ENCODE measurements at regions not wholly inside any gene's neighbourhood (a gene's known extent, or its start where the extent isn't known, plus 50 kb on each side); places are given as distances from the start of the nearest gene placed in this dataset.
A peak's percentile ranks its signal among the peaks of the same experiment; 100 is the strongest.
"Not testable (repeated sequence)": the region's sequence is repeated elsewhere in the genome, so short reads cannot be mapped to it uniquely, and the experiment has no call there.

DNA sequence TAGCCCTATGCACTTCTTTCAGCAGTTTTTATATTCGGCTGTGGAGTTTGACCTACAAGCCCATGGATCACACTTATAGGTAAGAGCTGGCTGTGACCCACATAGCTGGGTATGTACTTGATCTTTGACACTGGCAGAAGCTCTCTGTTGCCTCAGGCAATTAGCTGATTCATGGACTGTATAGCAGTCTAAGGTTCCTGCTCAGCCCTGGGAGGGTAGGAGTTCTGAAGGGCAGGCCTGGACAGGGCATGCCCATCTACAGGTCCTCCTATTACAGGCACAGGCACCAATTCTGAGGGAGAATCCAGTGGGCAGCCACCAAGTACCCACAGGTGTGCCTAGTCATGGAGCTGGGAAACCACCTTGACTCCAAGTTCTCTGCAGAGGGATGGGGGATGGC, 301.8 kb upstream of the GALNT5 start:
- no peak for DNase-seq

DNA sequence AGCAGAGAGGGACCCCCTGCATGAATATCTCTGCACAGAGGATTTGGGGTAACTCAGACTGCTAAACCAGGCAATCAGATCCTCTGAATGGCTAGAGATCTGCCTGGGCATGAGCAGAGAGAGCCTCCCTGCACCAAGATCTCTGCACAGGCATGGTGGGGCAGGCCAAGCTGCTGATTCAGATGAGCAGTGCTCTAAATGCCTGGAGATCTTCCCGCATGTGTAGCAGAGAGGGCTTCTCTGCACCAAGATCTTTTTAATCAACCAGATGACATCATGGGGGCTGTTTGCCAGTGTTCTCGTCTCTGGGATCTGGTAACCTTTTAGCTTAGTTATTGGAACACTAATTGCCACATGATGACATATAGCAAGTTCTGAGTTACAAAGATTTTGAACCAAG, 301.3 kb upstream of the GALNT5 start:
- DNase-seq, result no peak

DNA sequence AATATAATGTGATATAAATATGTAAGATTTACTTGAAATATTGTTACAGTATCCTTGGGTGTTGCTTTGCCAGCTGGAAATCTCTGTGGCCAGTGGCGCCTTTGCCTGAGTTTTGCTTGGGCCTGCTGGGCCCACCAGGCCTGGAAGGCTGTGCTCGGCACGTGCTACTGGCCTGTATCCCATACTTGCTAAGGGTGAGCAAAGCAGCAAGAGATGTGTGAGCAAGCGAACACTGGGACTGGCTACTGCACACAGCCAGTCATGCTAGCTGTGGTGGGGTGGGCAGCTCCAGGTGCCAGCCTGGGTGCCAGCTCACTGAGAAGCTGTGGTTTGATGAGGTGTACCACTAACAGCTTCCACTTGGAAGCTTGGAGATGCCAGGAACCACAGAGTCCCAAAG, 299.1 kb upstream of the GALNT5 start:
- no peak for DNase-seq

DNA sequence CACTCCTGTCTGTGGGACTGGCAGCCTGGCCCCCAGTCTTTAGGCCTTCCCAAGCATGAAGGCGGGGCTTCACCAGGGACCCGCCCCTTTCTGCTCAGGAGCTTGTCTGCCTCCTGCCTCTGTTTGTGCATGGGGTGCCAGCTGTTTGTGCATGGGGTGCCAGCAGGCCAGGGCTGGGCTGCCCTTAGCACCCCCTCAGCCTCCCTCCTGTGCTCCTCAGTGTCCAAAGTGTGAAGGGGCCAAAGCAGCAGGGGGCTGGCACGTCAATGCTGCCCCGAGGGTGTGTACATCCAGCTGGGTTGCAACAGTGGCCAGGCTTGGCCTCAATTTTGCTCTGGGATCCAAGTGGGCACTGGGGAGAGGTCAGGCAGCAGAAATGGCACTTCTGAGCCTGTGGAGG, 298.0 kb upstream of the GALNT5 start:
- DNase-seq, result no peak

DNA sequence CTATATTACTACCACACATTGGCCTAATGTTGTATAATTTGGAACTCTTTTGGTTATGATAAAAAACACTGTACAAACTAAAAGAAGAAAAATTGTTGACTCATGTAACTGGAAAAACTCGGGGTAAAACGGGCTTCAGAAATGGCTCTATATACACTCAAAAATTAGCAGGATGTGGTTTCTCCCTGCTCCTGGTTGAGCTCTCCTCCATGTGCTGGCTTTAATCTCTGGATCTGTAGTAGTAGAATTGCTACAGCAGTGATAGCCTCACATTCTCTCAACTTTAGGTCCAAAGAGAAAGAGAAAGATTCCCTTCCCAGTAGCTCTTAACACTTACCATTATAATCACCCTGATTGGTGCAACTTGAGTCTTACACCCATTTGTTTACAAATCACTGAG, 274.9 kb upstream of the GALNT5 start:
- DNase-seq, result no peak

DNA sequence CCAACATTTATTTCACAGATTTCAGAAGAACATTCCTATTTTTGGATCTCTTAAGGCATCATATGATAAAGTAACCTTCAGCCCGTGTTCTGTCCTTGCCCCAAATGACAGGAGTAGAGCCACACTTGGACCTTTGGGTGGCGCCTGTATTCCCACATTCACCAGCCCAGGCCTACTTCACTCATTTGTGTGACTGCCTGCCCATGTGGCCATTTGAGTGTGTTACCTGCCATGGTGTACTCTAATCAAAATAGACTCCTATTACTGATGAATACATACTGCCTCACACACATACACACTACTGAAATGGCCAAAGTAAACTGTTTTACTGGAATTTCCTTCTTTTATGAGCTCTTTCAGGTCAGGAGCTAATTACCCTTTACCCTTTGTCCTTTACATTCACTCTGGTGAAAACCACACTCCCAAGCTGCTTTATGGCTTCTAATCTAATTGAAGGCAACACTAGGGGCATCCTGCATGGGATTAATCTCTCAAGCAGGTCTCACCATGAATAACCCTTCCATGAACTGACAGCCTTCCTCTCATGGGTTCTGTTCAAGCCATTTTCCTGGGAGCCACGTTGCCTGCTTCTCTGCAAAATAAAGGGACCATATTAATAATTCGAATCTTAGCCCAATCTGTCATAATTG, 271.0 kb upstream of the GALNT5 start:
- DNase-seq, result no peak

DNA sequence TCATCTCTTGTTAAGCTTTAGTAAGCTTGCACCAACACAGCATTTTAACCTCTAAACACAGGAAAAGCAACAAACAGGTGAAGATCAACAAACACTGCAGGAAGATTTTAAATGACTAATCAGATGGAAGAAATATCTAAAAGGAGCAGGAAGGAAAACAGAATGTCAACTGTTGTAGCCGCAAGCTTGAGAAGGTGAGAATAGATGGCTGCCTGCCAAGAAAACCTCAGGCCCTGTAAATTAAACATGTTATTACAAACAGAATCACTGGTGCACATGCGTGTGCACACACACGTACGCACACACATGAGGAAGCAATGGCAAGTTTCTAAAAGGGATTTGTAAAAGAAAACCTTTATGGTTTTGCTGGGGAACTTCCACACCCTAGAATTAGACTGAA, 257.8 kb upstream of the GALNT5 start:
- no peak for DNase-seq

DNA sequence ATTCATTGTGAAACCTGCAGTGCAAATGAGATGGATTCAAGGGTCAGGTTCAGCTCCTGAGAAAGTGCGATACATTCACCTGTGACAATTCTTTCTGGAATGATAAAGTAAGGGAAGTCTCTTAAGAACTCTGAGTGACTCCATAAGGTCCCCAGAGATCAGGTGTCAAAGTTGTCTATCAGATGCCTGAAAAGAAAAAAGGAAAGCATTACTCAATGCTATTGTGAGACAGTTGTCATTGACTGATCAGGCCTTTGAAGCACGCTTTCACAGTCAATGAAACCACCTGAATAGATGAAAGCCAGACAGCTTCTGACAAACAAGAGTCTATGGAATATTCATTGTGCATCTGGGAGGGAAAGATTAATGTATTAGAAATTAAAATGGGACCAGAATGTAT, 252.7 kb upstream of the GALNT5 start:
- DNase-seq, result no peak

DNA sequence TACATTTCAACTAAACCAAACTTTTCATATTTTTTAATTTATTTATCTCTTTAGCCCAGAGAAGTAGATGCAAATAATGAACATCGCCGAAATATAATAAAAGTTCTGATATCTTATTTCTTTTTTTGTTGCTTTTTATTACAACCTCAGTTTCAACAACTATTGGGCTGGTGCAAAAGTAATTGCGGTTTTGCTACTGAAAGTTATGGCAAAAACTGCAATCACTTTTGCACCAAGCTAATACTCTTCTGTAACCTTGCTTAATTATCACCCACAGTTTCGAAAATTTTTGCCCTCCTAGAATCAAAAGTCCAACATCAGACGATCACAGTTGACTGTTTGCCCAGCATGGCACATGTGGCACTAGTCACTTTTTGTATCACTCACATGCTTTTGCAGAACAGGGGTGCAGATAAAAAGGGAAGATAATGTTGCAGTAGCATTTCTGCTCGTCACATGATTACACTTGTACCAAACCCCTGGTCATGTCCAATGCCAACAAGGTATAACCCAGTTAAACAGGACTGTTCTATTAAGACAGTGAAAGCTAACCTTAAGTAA, 242.4 kb upstream of the GALNT5 start:
- no peak for DNase-seq

DNA sequence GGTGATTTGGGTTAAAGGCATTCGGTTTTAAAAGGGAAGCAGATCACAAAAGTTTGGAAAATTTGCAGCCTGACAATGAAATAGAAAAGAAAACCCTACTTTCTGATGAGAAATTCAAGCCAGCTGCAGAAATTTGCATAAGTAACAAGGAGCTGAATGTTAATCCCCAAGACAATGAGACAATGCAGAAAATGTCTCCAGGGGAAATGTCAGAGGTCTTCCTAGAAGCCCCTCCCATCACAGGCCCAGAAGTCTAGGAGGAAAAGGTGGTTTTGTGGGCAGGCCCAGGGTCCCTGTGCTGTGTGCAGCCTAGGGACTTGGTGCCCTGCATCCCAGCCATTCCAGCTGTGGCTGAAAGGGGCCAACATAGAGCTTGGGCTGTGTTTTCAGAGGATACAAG, 234.2 kb upstream of the GALNT5 start:
- not testable (repeated sequence) for DNase-seq

DNA sequence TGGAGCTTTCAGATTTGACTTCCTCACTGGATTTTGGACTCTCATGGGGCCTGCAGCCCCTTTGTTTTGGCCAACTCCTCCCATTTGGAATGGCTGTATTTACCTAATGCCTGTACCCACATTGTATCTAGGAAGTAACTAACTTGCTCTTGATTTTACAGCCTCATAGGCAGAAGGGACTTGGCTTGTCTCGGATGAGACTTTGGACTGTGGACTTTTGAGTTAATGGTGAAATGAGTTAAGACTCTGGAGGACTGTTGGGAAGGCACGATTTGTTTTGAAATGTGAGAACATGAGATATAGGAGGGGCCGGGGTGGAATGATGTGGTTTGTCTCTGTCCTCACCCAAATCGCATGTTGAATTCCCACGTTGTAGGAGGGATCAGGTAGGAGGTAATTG, 233.4 kb upstream of the GALNT5 start:
- DNase-seq, result no peak

DNA sequence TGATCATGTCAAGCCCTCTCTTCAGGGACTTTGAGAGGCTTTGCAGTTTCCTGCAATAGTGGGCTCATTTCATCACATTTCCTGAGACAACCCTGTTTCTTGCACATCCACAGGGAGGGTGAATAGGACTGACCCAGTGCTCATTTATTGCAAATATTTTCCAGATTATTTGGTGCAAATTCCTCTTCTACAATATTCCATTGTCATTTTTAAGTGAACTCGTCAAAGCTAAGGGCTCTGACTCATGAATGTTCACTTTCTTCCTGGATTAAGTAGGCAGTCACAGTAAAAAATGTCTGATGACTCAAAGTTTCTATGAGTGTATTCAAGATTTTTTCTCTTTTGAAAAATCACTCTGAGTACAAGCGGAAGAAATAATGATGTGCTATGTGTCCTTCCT, 225.5 kb upstream of the GALNT5 start:
- DNase-seq, result peak; percentile 95

DNA sequence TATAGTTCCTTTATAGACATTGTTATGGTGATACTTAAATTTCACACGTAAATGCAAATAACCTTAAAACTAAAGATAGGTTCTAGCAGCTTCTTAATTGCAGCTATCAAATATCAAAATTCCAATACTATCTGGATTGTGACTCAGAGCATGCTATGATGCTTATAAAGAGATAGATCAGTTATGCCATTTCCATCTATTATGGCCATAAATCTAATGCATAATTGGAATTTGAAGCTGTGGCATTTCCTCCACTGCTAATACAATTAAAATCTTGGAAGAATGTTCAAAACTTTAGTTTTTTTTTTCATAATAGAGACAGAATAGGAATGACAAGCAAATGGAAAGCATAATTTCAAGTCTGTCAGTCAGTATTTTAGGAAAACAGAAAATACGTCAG, 220.8 kb upstream of the GALNT5 start:
- no peak for DNase-seq

DNA sequence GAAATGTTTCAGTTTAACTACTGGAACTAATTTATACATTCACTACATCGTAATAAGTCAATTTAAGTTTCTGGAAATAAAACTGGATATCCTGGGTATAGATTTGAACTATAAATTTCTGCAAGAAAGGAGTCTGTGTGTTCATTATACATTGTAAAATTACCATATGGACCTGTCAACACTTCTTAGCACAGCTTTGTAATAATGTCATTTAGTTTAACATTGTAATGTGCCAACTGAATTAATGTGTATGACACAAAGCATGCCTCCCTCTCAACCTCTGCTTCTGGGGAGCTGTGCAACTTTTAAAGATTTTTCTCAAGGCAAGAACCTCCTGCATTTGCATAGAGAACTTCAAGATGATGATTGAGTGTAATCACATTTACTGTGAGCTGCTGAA, 213.7 kb upstream of the GALNT5 start:
- no peak for DNase-seq

DNA sequence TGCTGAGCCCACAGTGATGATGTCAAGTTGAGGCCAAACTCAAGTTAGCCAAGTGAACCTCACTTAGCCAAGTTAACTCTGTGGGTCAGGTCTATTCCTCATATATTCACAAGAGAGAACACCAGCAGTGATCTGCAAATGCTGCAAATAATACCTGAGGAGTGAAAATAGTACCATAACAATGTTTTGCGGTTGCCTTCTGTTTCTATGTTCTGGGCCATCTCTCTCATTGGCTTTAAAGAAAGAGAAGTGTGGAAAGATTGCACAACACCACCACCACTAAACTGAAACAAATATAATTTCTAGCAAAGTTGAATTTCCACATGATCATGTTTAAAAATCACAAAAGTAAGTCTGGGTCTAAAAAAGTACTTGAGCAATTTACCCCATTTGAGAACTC, 211.1 kb upstream of the GALNT5 start:
- no peak for DNase-seq

DNA sequence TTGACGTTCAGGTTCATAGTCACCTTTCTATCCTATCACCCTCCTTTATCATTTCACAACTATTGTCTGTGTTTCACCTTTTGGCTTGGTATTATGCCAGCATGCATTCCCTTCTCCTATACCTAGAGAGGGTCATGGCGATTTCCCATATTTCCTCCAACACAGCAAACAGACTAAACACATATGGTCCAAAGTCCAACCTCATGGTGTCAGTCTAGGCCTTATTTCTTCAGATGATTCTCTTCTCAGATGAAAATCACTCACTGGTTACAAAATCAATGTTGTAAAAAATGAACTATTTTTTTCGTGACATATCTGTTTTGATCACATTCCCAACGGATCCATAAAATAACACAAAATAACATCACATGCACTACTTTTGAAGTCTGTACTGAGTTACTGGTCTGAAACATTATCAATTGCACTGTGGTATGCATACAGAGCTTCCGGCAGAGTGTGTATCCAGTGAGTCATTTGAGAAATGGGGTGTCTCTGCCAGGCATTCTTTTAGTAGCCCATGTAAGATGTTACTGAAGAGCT, 204.8 kb upstream of the GALNT5 start:
- DNase-seq, result peak; percentile 91

DNA sequence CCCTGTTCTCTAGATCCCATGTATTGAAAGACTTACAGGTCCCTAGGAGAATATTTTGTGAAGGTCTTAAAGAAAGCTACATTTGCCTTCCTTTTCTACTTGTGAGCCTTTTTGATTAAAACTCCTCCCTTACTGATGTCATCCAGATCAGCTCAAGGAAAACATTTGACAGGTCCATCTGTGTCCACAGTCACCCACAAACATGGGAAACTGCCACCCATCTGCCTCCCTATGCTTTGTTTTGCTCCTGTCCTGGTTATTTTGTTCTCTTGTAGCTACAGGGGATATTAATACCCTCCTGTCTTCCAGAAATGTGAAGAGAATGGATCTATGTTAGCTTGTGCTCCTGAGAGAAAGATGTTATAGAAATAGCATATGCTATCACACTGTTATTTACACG, 203.6 kb upstream of the GALNT5 start:
- no peak for DNase-seq

DNA sequence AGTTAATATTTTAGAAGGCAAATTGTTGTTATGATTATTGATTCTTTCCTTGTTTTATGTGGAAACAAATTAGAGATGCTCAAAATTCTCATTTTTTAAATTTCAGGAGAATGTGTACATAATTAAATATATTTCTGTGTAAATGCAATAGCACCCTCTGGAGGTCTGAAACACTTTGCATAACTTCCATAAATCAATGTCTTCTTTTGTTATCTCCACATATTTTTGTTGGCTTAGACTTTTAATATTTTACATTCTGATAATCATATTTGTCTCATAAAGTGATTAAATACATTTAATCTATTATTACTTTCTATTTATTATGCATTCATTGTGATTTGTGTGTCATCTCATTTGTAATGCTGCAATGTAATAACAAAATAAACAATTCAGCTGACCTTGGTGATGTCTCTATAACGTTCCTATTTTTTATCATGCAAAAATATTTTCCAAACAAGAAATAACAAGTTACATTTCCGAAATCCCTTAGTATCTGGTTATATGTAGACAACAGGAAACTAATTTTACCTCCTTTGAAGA, 201.8 kb upstream of the GALNT5 start:
- DNase-seq, result peak; percentile 66

DNA sequence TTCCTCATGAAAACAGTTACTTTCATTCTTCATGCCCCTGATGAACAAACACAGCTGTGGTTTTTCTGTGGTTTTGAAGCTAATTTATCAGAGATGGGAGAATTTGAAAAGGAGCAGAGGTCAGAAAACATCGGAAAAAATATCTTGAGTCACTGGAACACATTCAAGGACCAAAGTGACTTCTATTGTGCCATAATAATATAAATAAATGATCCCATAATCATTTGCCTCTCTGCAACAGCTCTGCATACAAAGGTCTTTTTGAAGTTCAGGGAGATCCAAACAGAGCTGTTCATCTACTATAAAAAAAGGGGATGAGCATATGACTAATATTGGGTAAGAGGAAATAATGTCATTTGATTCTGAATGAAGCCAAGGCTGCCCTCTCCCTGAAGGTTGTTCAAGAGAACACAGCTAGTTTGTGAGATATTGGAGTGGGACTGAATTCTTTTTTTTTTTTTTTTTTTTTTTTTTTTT, 201.3 kb upstream of the GALNT5 start:
- peak; percentile 94 for DNase-seq

DNA sequence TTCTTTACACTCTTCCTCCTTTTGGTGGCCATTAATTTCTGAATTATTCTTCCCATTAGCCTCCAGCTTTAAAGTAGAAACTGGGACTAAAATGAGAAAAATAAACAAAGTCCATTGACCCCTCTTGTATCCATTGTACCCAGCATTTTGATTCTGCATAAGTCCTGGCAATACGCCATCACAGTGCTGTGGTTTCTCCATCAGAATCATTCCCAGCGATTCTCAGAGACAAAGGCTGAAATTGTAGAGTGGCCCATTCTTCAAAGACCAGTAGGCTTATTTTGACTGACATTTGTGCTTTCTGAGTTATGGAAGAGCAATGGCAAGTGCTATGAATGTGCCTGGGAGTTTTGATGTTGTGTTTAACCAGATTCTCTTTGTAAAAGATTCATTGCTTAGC, 199.3 kb upstream of the GALNT5 start:
- DNase-seq, result no peak

DNA sequence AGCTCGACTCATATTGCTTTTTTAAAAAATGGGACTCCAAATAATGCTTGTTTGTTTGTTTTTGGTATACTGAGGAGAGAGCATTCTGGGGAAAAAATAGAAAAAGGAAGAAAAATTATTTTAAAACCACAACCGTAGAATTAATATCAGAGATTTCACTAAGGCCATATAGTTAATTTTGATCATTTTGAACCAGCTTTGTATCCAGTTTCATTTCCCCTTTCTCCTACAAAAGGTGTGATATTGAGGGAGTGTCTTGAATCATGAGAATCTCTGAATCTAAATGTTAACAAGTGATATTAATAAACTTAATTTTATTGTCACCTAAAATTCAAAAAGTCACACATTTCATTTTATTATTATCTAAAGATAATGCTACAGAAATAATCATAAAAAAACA, 198.5 kb upstream of the GALNT5 start:
- no peak for DNase-seq

DNA sequence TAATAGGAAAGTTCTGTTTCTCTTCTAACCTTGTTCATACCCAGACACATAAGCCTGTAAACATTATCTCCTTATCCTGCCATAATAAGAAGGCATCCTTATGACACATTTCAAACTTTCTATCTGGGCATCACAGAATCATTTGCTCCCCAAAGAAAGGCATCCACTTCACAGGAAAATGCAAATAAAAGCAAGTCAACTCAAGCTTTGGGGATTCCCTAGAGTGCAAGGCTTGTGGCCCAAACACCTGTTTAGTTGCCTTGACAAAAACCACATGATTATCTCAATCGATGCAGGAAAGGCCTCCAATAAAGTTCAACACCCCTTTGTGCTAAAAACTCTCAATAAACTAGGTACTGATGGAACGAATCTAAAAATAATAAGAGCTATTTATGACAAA, 195.7 kb upstream of the GALNT5 start:
- no peak for DNase-seq

DNA sequence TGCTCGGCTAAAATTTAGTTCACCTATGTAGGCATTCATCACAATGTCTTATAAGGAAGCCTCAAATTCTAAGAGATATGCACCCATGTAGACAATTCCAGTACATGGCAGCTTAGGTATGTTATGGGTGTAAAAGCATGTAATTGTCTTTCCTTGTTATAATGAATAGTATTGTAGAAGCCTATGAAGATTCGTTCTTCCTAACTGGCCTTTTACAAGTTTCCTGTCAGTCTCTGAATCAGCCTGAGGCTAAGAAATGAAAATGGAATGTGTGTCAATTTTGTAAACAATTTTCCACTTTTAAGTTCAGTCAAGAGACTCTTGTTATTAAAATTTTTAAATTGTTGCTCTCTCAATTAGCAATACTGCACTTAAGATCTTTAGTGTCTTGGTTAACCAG, 189.9 kb upstream of the GALNT5 start:
- no peak for DNase-seq

DNA sequence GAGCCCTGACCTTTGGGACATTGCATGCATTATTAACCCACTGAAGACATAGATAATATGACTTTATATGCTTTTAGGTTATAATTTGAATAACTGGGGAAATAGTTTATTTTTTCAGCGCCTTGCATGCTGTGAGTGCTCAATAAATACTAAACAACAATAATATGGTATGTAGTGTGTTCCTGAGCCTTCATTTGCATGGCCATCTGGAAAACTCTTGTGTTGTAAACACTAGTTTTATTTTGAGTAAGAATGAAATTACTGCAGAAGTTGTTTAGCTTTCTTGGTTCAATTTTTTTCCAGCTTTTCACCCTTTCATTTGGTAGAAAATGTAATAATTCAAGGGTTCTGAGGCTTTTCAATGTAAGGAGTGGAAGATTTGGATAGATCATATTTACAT, 189.3 kb upstream of the GALNT5 start:
- no peak for DNase-seq

DNA sequence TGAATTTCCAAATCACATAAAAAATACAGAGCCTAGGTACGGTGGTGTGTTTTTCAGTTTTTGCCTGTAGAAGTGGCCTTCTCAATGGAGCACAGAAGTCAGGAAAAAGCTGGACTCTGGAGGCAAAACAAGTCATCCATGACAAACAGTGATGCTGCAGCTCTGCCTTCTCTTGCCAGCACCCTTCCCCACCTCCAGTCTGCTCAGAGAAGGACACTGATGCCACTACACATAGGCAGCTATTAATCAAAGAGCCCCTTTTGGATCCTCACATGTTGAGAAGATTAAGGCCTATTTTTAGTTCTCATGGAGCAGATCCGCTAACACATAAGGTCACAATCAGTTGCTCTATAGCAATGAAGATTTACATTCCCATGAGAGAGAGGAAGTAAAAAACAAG, 181.6 kb upstream of the GALNT5 start:
- no peak for DNase-seq
